K562 (cell line): ENCODE measurements at regions not wholly inside any gene's neighbourhood (a gene's known extent, or its start where the extent isn't known, plus 50 kb on each side); places are given as distances from the start of the nearest gene placed in this dataset.

ENCODE experiments used
- ATAC-seq: fragments of 200-7000 bp; cut with Tn5 transposase; 3 replicates; pipeline ENCODE4 v1.9.1; 2020; ENCODE audit warnings: moderate library complexity
- BruUV-seq: library from RNA; stranded (reverse); fragments of 400-500 nt; replicated peaks from 2 replicates; lab custom pipeline; 2021; lab: Mats Ljungman, UMichigan
- CTCF ChIA-PET: fragments of 300-600 bp; formaldehyde crosslinking; extraction: SDS; loops from one replicate; lab custom pipeline; 2021; ENCODE audit warnings: low intra/inter-chr PET ratio; lab: Yijun Ruan, JAX
- POLR2A ChIA-PET: fragments of 300-600, 350-650 bp; sonication (Branson Sonifier 250); formaldehyde crosslinking; extraction: SDS; loops from one replicate; lab custom pipeline; 2021; ENCODE audit warnings: antibody characterized with exemption, inconsistent platforms; lab: Yijun Ruan, JAX
- DNase-seq, 4 experiments: peaks; one replicate each; pipeline versions ENCODE4 v3.0.0 to v3.0.0-alpha.2; 2011 to 2018; ENCODE audit warnings: low spot score in 3 of 4, mixed read lengths in 3 of 4; ENCODE audit errors: extremely low read depth in 1 of 4
- FAIRE-seq: peaks from 2 replicates; lab custom pipeline; 2011; peaks lifted over from hg19 to GRCh38; lab: Jason Lieb, UNC
- H2AFZ ChIP-seq: 2 replicates; pipeline ENCODE4 v1.6.0; 2011; ENCODE audit warnings: low read depth, low read length, control low read depth, inconsistent platforms
- H3K27ac ChIP-seq: fragments of 200-600 bp; 3 replicates; pipeline ENCODE4 v1.8.0; 2011; ENCODE audit warnings: low read depth, mild to moderate bottlenecking, control low read depth, inconsistent platforms, low read length, moderate library complexity, mixed read lengths; ENCODE audit errors: extremely low read depth
- H3K27me3 ChIP-seq, 2 experiments: fragments of 300-600 bp in 1 of 2; 2 replicates in 1 of 2; 3 replicates in 1 of 2; pipeline versions ENCODE4 v1.6.0 to v1.8.0; 2011; ENCODE audit warnings: inconsistent platforms in 2 of 2, low read length in 2 of 2, mild to moderate bottlenecking in 1 of 2, mixed read lengths in 1 of 2, moderate library complexity in 1 of 2; ENCODE audit not compliant: control insufficient read depth in 2 of 2, insufficient read depth in 2 of 2
- H3K36me3 ChIP-seq: fragments of 300-600 bp; 3 replicates; pipeline ENCODE4 v1.8.0; 2011; ENCODE audit warnings: mild to moderate bottlenecking, low read length, inconsistent platforms; ENCODE audit not compliant: control insufficient read depth, insufficient read depth
- H3K4me1 ChIP-seq, 2 experiments: fragments of 200-600 bp in 1 of 2; replicated peaks in 1 of 2; 2 replicates in 1 of 2; 3 replicates in 1 of 2; pipeline versions ENCODE4 v1.5.1 to v1.8.0; 2011; ENCODE audit warnings: inconsistent platforms in 2 of 2, low read length in 2 of 2, mild to moderate bottlenecking in 1 of 2, mixed read lengths in 1 of 2, moderate library complexity in 1 of 2; ENCODE audit not compliant: control insufficient read depth in 2 of 2, insufficient read depth in 2 of 2
- H3K4me2 ChIP-seq: 2 replicates; pipeline ENCODE4 v1.6.1; 2011; ENCODE audit warnings: low read length, control low read depth, inconsistent platforms, mixed read lengths; ENCODE audit not compliant: insufficient read depth
- H3K4me3 ChIP-seq: fragments of 200-600 bp; sonication (generic), shearing (Covaris generic); 2 replicates; pipeline ENCODE4 v1.5.1; 2016; ENCODE audit warnings: control low read depth, inconsistent platforms
- H3K79me2 ChIP-seq: fragments of 200-600 bp; 3 replicates; pipeline ENCODE4 v1.8.0; 2011; ENCODE audit warnings: low read length, inconsistent platforms; ENCODE audit not compliant: control insufficient read depth, insufficient read depth
- H3K9ac ChIP-seq, 2 experiments: 2 replicates each; pipeline versions ENCODE4 v1.6.0 to v1.6.1; 2011; ENCODE audit warnings: low read depth in 2 of 2, low read length in 2 of 2, control low read depth in 1 of 2, inconsistent platforms in 1 of 2, mild to moderate bottlenecking in 1 of 2, mixed read lengths in 1 of 2; ENCODE audit not compliant: insufficient read depth in 1 of 2
- H3K9me1 ChIP-seq: one replicate; pipeline ENCODE4 v1.6.0; 2011; ENCODE audit warnings: inconsistent platforms, mild to moderate bottlenecking, low read length, moderate library complexity; ENCODE audit not compliant: control insufficient read depth, insufficient read depth
- H3K9me3 ChIP-seq: replicated peaks from 2 replicates; pipeline ENCODE4 v1.5.1; 2011; ENCODE audit warnings: low read depth, low read length, inconsistent platforms; ENCODE audit not compliant: control insufficient read depth, insufficient read depth
- H4K20me1 ChIP-seq: replicated peaks from 2 replicates; pipeline ENCODE4 v1.6.1; 2011; ENCODE audit warnings: low read length, inconsistent platforms, mixed read lengths; ENCODE audit not compliant: control insufficient read depth, insufficient read depth
- BCL6 ChIP-seq: fragments of 250-450 bp; sonication (Bioruptor Pico); IDR thresholded peaks from 2 replicates; pipeline ENCODE4 v1.4.0; 2020
- CHD2 ChIP-seq: IDR thresholded peaks from 2 replicates; pipeline ENCODE4 v1.6.1; 2011; ENCODE audit warnings: low read depth, low read length
- EWSR1 ChIP-seq: fragments of 450-650 bp; IDR thresholded peaks from 2 replicates; pipeline ENCODE4 v1.6.1; 2018; ENCODE audit warnings: borderline replicate concordance, mild to moderate bottlenecking, low read depth, moderate library complexity; ENCODE audit not compliant: partially characterized antibody
- JUN ChIP-seq, 2 experiments: sonication (generic) in 1 of 2; formaldehyde crosslinking in 1 of 2; IDR thresholded peaks; 2 replicates each; pipeline versions ENCODE4 v1.6.1 to v1.8.0; 2012 to 2022; ENCODE audit warnings: borderline replicate concordance in 2 of 2, mild to moderate bottlenecking in 2 of 2, improper control_type of control experiment in 1 of 2, low read depth in 1 of 2, low read length in 1 of 2, missing genetic modification reagents in 1 of 2
- KAT8 ChIP-seq: fragments of 450-650 bp; IDR thresholded peaks from 2 replicates; pipeline ENCODE4 v1.6.1; 2016; ENCODE audit warnings: low read depth, mild to moderate bottlenecking
- NFXL1 ChIP-seq: fragments of 450-650 bp; formaldehyde crosslinking; IDR thresholded peaks from 2 replicates; pipeline ENCODE4 v1.4.0; 2021; ENCODE audit warnings: mild to moderate bottlenecking
- SRSF3 ChIP-seq: fragments of 200-400 bp; formaldehyde crosslinking; IDR thresholded peaks from 2 replicates; pipeline ENCODE4 v1.6.1; 2016; ENCODE audit warnings: mild to moderate bottlenecking, low read length, moderate library complexity; ENCODE audit not compliant: insufficient read depth
- TAF7 ChIP-seq: fragments of 450-650 bp; IDR thresholded peaks from 2 replicates; pipeline ENCODE4 v1.6.1; 2016; ENCODE audit warnings: missing genetic modification characterization, missing compliant biosample characterization
- ZNF584 ChIP-seq: fragments of 200-800 bp; sonication (Bioruptor generic); IDR thresholded peaks from 2 replicates; pipeline ENCODE4 v1.6.1; 2016; ENCODE audit warnings: low read depth, mild to moderate bottlenecking, missing genetic modification characterization, missing compliant biosample characterization
- WGBS: fragments of 100-300 bp; shearing (Covaris generic); methylation state at CpG from one replicate; pipeline ENCODE4 v1.1.6; 2016; ENCODE audit warnings: low coverage, mixed read lengths; ENCODE audit not compliant: insufficient coverage; ENCODE audit errors: missing lambda C conversion rate; 5-methylcytosine and 5-hydroxymethylcytosine counted together
- in situ Hi-C: fragments of 300-500 bp; cut with MboI; formaldehyde crosslinking; loops from 4 replicates; pipeline ENCODE4 v1.15.0; 2018; ENCODE audit warnings: inconsistent platforms, mixed read lengths
- intact Hi-C: fragments of 100-400 bp; cut with micrococcal nuclease; formaldehyde crosslinking; loops from 2 replicates; pipeline ENCODE4 v1.14.2; 2022
- TF ChIP-seq, protein P1 (sequence below), 2 experiments: fragments of 450-650 bp; IDR thresholded peaks; 2 replicates each; pipeline ENCODE4 v1.6.1; 2018; ENCODE audit warnings: mild to moderate bottlenecking in 2 of 2, low read depth in 1 of 2; ENCODE audit not compliant: partially characterized antibody in 2 of 2
- TF ChIP-seq, protein P2 (sequence below), 2 experiments: IDR thresholded peaks; 2 replicates each; pipeline ENCODE4 v1.6.1; 2011; ENCODE audit warnings: borderline replicate concordance in 1 of 2, control low read depth in 1 of 2, low read depth in 1 of 2, low read length in 1 of 2, mild to moderate bottlenecking in 1 of 2, mixed read lengths in 1 of 2, moderate library complexity in 1 of 2; ENCODE audit not compliant: insufficient read depth in 1 of 2, insufficient read length in 1 of 2, poor library complexity in 1 of 2, severe bottlenecking in 1 of 2; ENCODE audit errors: extremely low read depth in 1 of 2
- TF ChIP-seq, protein P3 (sequence below): sonication (generic); formaldehyde crosslinking; IDR thresholded peaks from 2 replicates; pipeline ENCODE4 v1.8.0; 2022; ENCODE audit warnings: missing genetic modification reagents, mild to moderate bottlenecking, borderline replicate concordance

DNA sequence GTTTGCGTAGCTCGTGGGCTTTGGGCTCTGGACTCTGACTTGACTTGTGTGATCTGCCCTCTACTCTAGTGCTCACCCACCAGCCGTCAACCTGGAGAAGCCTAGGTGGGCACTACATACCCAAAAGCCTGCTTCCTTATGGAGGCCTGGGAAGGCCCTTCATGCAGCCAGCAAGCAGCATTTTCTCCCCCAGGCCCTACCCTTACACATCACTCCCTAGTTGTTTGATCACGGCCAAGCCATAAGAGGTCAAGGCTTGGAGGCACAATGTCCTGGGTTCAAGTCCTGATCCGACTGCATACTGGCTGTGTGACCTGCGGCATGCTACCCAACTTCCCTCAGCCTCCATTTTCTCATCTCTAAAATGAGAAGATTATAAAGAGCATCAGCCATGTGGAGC, 151.3 kb upstream of the EGFLAM start (continued):
- no peak for TF ChIP-seq SRSF3
- TF ChIP-seq, protein P1, sequence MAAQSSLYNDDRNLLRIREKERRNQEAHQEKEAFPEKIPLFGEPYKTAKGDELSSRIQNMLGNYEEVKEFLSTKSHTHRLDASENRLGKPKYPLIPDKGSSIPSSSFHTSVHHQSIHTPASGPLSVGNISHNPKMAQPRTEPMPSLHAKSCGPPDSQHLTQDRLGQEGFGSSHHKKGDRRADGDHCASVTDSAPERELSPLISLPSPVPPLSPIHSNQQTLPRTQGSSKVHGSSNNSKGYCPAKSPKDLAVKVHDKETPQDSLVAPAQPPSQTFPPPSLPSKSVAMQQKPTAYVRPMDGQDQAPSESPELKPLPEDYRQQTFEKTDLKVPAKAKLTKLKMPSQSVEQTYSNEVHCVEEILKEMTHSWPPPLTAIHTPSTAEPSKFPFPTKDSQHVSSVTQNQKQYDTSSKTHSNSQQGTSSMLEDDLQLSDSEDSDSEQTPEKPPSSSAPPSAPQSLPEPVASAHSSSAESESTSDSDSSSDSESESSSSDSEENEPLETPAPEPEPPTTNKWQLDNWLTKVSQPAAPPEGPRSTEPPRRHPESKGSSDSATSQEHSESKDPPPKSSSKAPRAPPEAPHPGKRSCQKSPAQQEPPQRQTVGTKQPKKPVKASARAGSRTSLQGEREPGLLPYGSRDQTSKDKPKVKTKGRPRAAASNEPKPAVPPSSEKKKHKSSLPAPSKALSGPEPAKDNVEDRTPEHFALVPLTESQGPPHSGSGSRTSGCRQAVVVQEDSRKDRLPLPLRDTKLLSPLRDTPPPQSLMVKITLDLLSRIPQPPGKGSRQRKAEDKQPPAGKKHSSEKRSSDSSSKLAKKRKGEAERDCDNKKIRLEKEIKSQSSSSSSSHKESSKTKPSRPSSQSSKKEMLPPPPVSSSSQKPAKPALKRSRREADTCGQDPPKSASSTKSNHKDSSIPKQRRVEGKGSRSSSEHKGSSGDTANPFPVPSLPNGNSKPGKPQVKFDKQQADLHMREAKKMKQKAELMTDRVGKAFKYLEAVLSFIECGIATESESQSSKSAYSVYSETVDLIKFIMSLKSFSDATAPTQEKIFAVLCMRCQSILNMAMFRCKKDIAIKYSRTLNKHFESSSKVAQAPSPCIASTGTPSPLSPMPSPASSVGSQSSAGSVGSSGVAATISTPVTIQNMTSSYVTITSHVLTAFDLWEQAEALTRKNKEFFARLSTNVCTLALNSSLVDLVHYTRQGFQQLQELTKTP (IDR thresholded peaks at IDR 0.05; ENCODE audit: low read depth in 1 of 2, partially characterized antibody in 2 of 2) = no peak
- no peak for TF ChIP-seq EWSR1

DNA sequence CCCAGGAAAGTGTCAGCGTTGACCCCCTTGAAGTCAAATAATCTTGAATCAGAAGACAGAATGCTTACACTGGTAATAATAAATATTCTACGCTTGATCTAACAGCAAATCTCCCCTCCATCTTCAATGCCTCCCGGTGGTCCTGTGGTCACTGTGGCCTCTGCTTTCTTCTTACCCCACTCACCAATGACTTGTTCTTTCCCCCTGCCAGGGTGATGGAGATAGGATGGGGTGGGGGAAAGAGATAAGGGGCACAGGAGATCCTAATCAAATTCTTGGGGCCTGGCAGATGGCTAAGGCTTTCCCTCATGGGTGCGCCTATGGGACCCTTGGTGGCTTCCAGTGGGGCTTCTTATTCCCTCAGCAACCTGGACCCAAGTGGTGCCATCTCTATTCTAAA, 152.6 kb upstream of the EGFLAM start:
- Histone ChIP-seq H3K9me3 (no peaks in the 10 kb centered on the region), H3K36me3 (no peaks in the 10 kb centered on the region), H3K9ac (no peak overlapping the region), H3K4me2 (no peak overlapping the region), H3K4me3 (no peak overlapping the region), H2AFZ (no peak overlapping the region), H3K27me3 (peaks cover 0 to 4% of the 10 kb centered on the region in 2 experiments; a peak in 1 of 5 replicates), H3K9me1 (no peaks in the 10 kb centered on the region), H3K4me1 (no peaks in the 10 kb centered on the region), H3K27ac (no peak overlapping the region), H3K79me2 (no peaks in the 10 kb centered on the region), H4K20me1 (no peaks in the 10 kb centered on the region)
- DNase-seq (no peak), ATAC-seq (no peak), FAIRE-seq (no peak)
- POLR2A ChIA-PET = no interaction called here
- CTCF ChIA-PET = interaction anchor here (0.6 kb wide), 1 partner anchor 368 kb away, joined by 3 read pairs; no protein-coding TSS in a partner anchor
- in situ Hi-C loops (no loop called here), intact Hi-C loops (no loop called here)
- 0% methylated on average over 4 of the region's 4 CpGs for WGBS
- BruUV-seq = no TSS peak
- no peak for TF ChIP-seq JUN (IDR thresholded peaks at IDR 0.05; ENCODE audit: borderline replicate concordance, low read depth, low read length)
- TF ChIP-seq JUN (CRISPR knock-in tag; IDR thresholded peaks at IDR 0.05; ENCODE audit: borderline replicate concordance) = no peak
- TF ChIP-seq, protein P2, sequence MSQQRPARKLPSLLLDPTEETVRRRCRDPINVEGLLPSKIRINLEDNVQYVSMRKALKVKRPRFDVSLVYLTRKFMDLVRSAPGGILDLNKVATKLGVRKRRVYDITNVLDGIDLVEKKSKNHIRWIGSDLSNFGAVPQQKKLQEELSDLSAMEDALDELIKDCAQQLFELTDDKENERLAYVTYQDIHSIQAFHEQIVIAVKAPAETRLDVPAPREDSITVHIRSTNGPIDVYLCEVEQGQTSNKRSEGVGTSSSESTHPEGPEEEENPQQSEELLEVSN (IDR thresholded peaks at IDR 0.05; ENCODE audit: borderline replicate concordance in 1 of 2, extremely low read depth in 1 of 2, insufficient read depth in 1 of 2, insufficient read length in 1 of 2, low read depth in 1 of 2, low read length in 1 of 2, poor library complexity in 1 of 2, severe bottlenecking in 1 of 2) = no peak
- no peak for TF ChIP-seq NFXL1 (CRISPR knock-in tag)
- TF ChIP-seq TAF7 (tag) = no peak
- TF ChIP-seq, protein P3, sequence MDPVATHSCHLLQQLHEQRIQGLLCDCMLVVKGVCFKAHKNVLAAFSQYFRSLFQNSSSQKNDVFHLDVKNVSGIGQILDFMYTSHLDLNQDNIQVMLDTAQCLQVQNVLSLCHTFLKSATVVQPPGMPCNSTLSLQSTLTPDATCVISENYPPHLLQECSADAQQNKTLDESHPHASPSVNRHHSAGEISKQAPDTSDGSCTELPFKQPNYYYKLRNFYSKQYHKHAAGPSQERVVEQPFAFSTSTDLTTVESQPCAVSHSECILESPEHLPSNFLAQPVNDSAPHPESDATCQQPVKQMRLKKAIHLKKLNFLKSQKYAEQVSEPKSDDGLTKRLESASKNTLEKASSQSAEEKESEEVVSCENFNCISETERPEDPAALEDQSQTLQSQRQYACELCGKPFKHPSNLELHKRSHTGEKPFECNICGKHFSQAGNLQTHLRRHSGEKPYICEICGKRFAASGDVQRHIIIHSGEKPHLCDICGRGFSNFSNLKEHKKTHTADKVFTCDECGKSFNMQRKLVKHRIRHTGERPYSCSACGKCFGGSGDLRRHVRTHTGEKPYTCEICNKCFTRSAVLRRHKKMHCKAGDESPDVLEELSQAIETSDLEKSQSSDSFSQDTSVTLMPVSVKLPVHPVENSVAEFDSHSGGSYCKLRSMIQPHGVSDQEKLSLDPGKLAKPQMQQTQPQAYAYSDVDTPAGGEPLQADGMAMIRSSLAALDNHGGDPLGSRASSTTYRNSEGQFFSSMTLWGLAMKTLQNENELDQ (CRISPR knock-in tag) = no peak
- TF ChIP-seq BCL6 (CRISPR knock-in tag) = no peak
- TF ChIP-seq CHD2 = no peak
- no peak for TF ChIP-seq ZNF584 (CRISPR knock-in tag)
- no peak for TF ChIP-seq KAT8
